Activated T-cell treated with anti-CD3 and anti-CD28 coated beads for 24 hours (primary cell): ENCODE measurements at regions not wholly inside any gene's neighbourhood (a gene's known extent, or its start where the extent isn't known, plus 50 kb on each side); places are given as distances from the start of the nearest gene placed in this dataset.
"Not testable (repeated sequence)": the region's sequence is repeated elsewhere in the genome, so short reads cannot be mapped to it uniquely, and the experiment has no call there.

ENCODE experiments used
- DNase-seq: peaks from one replicate; pipeline ENCODE4 v3.0.0-alpha.2; 2020; ENCODE audit warnings: low read depth

DNA sequence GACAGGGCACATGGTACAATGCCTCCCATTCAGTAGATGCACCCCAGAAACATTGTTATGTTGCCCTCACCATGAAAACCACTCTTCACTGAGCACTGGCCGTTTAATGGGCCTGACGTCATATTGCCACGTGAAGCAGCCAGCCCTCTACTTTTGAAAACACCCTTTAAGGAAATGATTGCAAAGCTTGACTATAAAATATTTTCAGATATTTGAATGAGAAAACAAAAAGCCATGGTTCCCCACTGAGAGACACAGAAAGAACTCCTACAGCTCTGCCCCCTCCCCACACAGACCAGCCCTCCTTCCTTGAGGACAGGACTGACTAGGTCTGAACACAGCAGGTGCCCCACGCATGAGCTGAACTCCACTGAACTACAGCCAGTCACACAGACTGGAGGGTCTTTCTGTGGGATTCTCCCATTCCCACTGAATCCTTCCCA, 349.1 kb downstream of the ANAPC1 start:
- no peak for DNase-seq

DNA sequence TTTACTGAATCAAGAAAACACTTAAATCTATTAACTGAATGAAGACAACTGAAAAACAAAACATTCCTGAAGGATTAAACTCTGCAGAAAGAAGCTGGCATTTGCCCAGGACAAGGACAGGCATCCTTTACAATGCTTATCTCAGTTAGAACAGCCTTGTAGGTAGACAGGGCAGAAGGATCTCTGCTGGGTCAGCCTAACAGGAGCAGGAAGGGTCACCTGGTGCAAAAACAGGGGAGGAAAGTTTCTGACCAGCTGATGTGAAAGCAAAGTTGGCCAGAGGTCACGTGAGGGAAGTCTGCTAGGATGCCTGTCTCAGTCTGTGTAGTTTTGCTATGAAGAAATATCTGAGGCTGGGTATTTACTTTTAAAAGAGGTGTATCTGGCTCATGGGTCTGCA, 348.6 kb downstream of the ANAPC1 start:
- no peak for DNase-seq

- no peak for DNase-seq
These were observed 346.8 kb downstream of the ANAPC1 start for GRCh38 chr2:111537078-111537655.

GRCh38 chr2:111539991-111540390, 344.0 kb downstream of the ANAPC1 start:
- not testable (repeated sequence) for DNase-seq

DNA sequence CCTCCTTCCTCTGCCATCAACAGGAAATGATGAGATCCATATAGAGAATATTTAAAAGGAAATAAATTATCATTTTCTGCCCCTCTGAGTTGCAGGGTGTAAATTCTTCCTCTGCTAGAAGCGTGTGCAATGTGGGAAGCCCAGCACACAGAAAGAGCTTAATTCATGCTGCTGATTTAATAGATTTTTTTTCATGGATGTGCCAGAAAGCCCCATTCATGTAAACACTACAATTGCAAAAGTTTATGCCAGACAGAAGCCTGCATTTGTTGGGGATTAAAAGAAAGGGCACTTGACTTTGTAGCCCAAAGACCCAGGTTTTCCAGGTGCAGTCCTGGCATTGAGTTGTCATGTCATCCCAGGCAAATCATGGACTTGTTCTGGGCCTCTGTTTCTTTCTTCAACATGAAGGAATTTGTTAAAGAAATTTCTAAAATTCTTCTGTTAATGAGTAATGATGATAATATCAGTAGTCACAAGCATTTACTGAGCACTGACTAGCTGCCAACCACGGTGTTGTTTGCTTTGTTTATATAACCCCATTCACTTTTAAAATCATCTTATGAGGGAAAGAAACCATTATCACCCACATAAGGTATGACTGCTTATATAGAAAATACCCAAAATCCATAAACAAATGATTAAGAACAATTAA, 341.7 kb downstream of the ANAPC1 start:
- DNase-seq = not testable (repeated sequence)

- DNase-seq = not testable (repeated sequence)
These were observed 340.0 kb downstream of the ANAPC1 start for GRCh38 chr2:111544006-111544405.

DNA sequence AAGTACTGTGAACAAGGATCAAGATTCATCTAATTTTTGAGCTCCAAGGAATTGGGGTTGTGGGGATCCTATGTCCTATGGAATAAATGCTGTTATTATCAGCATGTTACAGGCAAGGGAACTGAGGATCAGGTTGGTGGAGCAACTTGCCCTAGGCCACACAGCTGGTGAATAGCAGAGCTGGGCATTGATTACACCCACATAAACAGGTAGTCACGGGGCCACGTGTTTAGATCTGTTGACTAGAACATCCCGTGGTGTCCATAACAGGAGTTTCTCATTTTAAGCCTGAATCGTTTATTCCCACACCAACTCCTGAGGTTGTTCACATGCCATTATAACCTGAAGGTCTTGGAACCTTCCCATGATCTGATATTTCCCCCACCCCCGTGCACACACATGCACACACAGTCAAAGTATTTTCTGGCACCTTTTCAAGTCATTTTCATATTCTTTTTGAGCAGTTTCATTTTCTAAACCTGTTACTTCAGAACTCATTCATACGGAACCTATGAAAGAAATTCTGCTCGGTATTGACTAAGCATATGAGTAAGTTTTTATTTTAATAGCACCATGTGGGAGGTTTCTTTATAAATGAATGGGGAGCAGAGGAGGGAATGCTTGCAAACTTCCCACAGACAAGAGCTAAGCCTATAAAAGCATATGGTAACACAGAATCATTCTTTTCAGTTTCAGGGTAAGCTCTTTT, 338.1 kb downstream of the ANAPC1 start:
- DNase-seq = not testable (repeated sequence)

DNA sequence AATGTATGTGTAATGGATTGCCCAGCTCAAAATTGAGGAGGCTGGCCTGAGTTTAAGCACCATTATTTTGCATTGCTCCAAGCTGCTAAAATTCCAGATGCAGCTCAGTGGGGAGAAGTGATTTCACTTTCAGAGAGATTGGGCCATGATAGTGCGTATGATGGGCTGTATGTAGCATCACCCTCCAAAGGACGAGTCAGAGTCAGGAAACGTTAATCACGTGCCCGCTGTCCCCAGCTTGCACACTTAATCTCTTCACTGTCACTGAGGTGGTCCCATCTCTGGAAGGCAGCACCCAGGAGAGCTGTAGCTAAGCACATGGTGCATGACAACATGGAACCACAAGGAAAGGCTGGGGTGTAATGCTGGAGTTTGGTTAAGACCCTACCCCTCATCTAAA, 337.4 kb downstream of the ANAPC1 start:
- DNase-seq = not testable (repeated sequence)

DNA sequence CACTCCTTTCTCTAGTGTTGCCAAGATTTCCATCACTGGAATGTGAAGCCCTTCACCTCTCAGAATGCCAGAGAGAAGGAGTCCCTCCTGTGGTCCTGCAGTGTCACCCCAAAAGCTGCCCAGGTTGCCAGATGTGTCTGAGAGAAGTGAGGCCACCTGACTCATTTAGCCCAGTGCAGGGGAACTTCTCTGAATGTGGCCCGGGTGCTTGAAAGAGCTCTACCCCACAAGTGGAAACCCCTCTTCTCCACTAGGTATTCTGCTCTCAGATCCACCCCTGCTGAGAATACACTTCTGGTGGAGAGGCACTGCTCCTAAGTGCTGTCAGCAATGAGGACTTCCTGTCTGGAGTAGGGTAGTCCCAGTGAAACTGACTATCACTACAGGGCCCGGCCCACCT, 334.8 kb downstream of the ANAPC1 start:
- not testable (repeated sequence) for DNase-seq

DNA sequence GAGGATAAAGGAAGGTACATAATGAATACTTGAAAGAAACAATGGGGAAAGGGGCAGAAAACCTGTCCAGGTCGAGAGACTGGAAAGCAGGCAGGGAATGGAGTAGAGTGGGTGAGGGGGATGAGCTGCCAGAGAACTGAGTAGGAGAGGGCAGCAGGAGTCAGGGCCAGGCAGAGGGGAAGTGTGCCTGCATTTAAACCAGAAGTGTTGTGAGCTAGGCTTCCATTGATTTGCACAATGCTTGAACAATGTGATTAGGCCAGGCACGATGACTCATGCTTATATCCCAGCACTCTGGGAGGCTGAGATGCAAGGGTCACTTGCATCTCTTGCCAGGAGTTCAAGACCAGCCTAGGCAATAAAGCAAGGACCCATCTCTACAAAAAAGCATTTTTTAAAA, 332.6 kb downstream of the ANAPC1 start:
- DNase-seq = not testable (repeated sequence)

DNA sequence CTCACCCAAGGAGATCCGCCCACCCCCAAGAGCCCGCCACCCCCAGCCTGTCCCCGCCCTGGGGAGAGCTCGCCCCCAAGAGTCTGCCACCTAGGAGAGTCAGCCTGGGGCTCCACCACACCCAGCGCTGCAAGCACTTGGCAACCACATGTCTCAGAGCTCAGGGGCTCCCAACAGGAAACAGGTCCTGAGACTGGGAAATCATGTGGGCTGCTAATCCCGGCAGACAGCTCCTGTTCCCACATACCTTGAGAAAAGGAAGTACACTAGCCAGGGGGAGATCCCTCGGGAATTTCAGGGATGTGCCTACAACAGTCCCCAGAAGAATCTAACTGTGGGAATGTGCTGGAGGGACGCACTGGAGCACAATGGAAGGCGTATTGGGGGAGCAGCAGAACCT, 331.4 kb downstream of the ANAPC1 start:
- DNase-seq = not testable (repeated sequence)

DNA sequence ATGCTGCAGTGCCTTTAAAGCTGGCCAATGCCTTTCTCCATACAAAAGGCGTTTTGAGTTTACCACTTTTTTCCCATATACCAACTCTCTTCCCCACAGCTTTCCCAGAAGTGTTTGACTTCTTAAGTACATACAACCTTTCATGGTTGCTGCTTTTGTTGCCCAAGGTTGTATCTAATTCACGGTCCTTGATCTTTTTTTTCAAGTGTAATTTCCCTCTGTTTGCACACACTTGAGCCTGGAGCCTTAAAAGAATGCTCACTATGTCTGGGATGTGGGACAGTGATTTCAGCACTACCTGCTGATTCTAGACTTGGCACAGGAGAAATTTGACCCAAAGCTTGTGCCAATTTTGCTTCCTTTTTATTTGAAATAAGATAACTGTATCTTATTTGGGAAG, 324.7 kb downstream of the ANAPC1 start:
- DNase-seq = not testable (repeated sequence)

- DNase-seq = not testable (repeated sequence)
These were observed 324.2 kb downstream of the ANAPC1 start for GRCh38 chr2:111559814-111560213.

DNA sequence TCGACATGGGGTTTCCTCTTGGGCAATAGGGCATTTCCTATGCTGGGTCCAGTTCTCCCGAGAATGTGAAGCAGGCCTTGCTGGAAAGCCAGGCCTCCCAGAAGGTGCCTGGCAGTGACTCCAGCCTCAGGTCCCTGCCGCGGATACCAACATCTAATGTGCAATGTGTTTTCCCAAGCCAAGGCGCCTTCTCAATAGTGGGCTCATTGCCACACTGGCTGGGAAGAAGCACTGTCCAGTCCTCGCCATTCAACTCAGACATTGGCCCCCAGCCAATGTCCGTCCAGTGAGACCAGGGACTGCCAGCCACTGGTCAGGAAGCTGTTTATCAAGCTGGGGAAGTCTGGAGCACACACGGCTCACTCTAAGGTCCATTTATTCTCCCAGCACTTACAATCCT, 317.9 kb downstream of the ANAPC1 start:
- not testable (repeated sequence) for DNase-seq

DNA sequence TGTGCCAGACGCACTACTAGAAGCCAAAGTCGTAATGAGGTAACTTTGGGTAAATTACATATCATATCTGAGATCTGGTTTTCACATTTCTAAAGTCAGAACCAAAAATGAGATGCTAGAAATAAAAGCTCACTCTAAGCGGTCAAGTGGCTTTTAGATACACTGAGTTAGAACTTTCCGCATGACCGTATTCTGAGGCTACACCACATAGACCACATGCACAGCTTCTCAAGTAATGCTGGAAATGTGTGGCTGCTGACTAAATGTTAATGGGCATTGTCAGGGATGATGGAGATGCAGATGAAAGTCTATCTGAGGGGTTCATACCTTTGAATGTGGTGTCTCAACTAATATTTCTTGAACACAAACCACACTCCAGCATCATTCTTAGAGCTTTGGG, 316.8 kb downstream of the ANAPC1 start:
- DNase-seq = not testable (repeated sequence)

GRCh38 chr2:111569356-111570199, 314.4 kb downstream of the ANAPC1 start:
- not testable (repeated sequence) for DNase-seq

DNA sequence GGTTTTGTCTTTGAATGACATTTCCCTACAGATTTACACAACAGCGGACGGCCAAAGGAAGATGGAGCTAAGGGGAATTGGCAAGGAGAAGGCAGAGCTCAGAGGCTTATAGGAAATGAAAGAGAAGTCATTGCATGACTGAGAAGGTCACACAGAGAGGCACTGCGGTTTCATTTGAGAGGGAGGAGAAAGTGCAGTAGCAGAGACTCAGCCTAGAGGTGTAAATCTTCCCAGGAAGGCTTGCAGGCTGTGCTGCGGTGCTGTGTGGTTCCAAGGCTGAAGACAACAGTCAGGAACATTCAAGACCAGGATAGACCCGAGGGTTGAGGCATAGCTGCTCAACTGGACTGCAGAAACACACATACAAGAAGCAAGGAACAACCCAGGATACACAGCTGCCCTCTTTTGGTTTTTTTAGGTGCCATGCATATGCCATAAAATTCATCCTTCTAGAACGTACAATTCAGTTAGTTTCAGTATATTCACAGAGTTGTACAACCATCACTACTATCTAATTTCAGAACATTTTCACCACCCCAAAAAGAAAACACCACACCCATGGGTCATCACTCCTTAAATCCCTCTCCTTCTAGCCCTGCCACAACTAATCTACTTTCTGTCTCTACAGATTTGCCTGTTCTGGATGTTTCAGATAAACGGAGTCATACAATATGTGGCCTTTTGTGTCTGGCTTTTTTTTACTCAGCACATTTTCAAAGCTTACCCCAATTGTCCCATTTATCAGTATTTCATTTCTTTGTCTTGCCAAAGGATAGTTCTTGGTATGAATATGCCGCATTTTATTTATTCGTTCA, 313.5 kb downstream of the ANAPC1 start:
- not testable (repeated sequence) for DNase-seq

DNA sequence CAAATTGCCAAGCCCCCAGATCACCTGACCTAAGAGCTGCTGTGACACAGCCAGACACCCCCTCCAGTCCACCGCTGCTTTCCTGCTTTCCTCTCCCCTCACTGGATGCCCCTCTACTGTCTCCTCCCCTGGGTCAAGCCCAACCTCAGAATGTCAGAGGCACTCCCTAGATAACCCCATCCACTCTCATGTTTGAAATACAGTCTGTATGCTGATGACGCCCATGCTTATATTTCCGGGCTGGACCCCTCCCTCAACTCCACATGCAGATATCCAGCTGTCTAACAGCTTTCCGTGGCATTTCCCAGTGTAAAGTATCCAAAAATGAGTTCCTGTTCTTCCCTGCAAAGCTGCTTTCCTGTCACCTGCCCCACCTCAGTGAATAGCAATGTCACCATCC, 309.2 kb downstream of the ANAPC1 start:
- not testable (repeated sequence) for DNase-seq

GRCh38 chr2:111577154-111577885, 306.7 kb downstream of the ANAPC1 start:
- DNase-seq = not testable (repeated sequence)

GRCh38 chr2:111579500-111580134, 304.4 kb downstream of the ANAPC1 start:
- DNase-seq = not testable (repeated sequence)
